GM21528 (cell line): ENCODE measurements at regions not wholly inside any gene's neighbourhood (a gene's known extent, or its start where the extent isn't known, plus 50 kb on each side); places are given as distances from the start of the nearest gene placed in this dataset.
"Not testable (repeated sequence)": the region's sequence is repeated elsewhere in the genome, so short reads cannot be mapped to it uniquely, and the experiment has no call there.

Experiments used
- ATAC-seq: cut with Tn5 transposase; IDR thresholded peaks from one replicate; pipeline ENCODE4 v1.9.1; 2021; ENCODE audit warnings: mild to moderate bottlenecking, moderate library complexity; ENCODE audit not compliant: unreplicated experiment, low FRiP score

GRCh38 chr4:128542047-128542446, 254.4 kb upstream of the PGRMC2 start:
- no peak for ATAC-seq

- ATAC-seq, result no peak
Observed at GRCh38 chr4:128540122-128540521, 252.5 kb upstream of the PGRMC2 start.

GRCh38 chr4:128538111-128538882, 250.7 kb upstream of the PGRMC2 start:
- no peak for ATAC-seq

GRCh38 chr4:128536746-128537145, 249.1 kb upstream of the PGRMC2 start:
- no peak for ATAC-seq

GRCh38 chr4:128535510-128535909, 247.9 kb upstream of the PGRMC2 start:
- ATAC-seq, result not testable (repeated sequence)

- no peak for ATAC-seq
Observed at GRCh38 chr4:128528793-128529553, 241.4 kb upstream of the PGRMC2 start.

- ATAC-seq, result no peak
Observed at GRCh38 chr4:128527946-128528576, 240.4 kb upstream of the PGRMC2 start.

- ATAC-seq, result no peak
Observed at GRCh38 chr4:128527351-128527750, 239.7 kb upstream of the PGRMC2 start.

GRCh38 chr4:128525992-128526630, 238.5 kb upstream of the PGRMC2 start:
- ATAC-seq, result no peak

GRCh38 chr4:128525387-128525786, 237.8 kb upstream of the PGRMC2 start:
- no peak for ATAC-seq

GRCh38 chr4:128524311-128524710, 236.7 kb upstream of the PGRMC2 start:
- ATAC-seq, result no peak

- no peak for ATAC-seq
Observed at GRCh38 chr4:128521648-128522111, 234.1 kb upstream of the PGRMC2 start.

- ATAC-seq, result no peak
Observed at GRCh38 chr4:128521156-128521555, 233.5 kb upstream of the PGRMC2 start.

- no peak for ATAC-seq
Observed at GRCh38 chr4:128519163-128519830, 231.7 kb upstream of the PGRMC2 start.

- ATAC-seq, result peak; percentile 97
Observed at GRCh38 chr4:128517739-128518510, 230.3 kb upstream of the PGRMC2 start.

GRCh38 chr4:128517096-128517738, 229.6 kb upstream of the PGRMC2 start:
- peak; percentile 6 for ATAC-seq

GRCh38 chr4:128516301-128516969, 228.8 kb upstream of the PGRMC2 start:
- ATAC-seq, result no peak

GRCh38 chr4:128513664-128514484, 226.3 kb upstream of the PGRMC2 start:
- no peak for ATAC-seq
